CD4-positive, alpha-beta T cell treated with Interferon alpha-2 for 1 hour (primary cell): ENCODE measurements at regions not wholly inside any gene's neighbourhood (a gene's known extent, or its start where the extent isn't known, plus 50 kb on each side); places are given as distances from the start of the nearest gene placed in this dataset.

Experiments used
- DNase-seq, 2 donors: peaks; one replicate each; pipeline ENCODE4 v3.0.0-alpha.2; 2020 to 2022

GRCh38 chr14:34348592-34348991 is 113.4 kb downstream of the SPTSSA start:
- no peak for DNase-seq

- no peak for DNase-seq
These were observed 114.4 kb downstream of the SPTSSA start for GRCh38 chr14:34347683-34348082.

GRCh38 chr14:34345718-34346465 is 116.1 kb downstream of the SPTSSA start:
- no peak for DNase-seq

- DNase-seq: no peak
These were observed 117.7 kb downstream of the SPTSSA start for GRCh38 chr14:34344318-34344717.

- no peak for DNase-seq
These were observed 121.9 kb downstream of the SPTSSA start for GRCh38 chr14:34340025-34340625.

GRCh38 chr14:34338056-34338455 is 124.0 kb downstream of the SPTSSA start:
- DNase-seq: no peak

GRCh38 chr14:34336501-34336900 is 125.5 kb downstream of the SPTSSA start:
- no peak for DNase-seq

GRCh38 chr14:34335968-34336367 is 126.1 kb downstream of the SPTSSA start:
- no peak for DNase-seq

GRCh38 chr14:34334329-34334728 is 127.7 kb downstream of the SPTSSA start:
- DNase-seq: no peak

GRCh38 chr14:34331728-34332623 is 130.1 kb downstream of the SPTSSA start:
- DNase-seq: peak; percentile 31 to 59

- no peak for DNase-seq
These were observed 131.2 kb downstream of the SPTSSA start for GRCh38 chr14:34330846-34331245.

GRCh38 chr14:34329301-34329700 is 132.7 kb downstream of the SPTSSA start:
- no peak for DNase-seq

- no peak for DNase-seq
These were observed 133.9 kb downstream of the SPTSSA start for GRCh38 chr14:34328178-34328577.

GRCh38 chr14:34325493-34325892 is 136.5 kb downstream of the SPTSSA start:
- no peak for DNase-seq

- DNase-seq: peak in 1 of 2 donors; percentile 42
These were observed 137.7 kb downstream of the SPTSSA start for GRCh38 chr14:34324363-34324795.

GRCh38 chr14:34322940-34323418 is 139.1 kb downstream of the SPTSSA start:
- DNase-seq: peak; percentile 55 to 70

- no peak for DNase-seq
These were observed 142.9 kb downstream of the SPTSSA start for GRCh38 chr14:34319140-34319539.

- DNase-seq: no peak
These were observed 144.0 kb downstream of the SPTSSA start for GRCh38 chr14:34318014-34318413.

- DNase-seq: no peak
These were observed 151.3 kb downstream of the SPTSSA start for GRCh38 chr14:34310724-34311123.

GRCh38 chr14:34303811-34304210 is 158.2 kb downstream of the SPTSSA start:
- DNase-seq: no peak

- no peak for DNase-seq
These were observed 159.4 kb downstream of the SPTSSA start for GRCh38 chr14:34302654-34303053.

GRCh38 chr14:34300882-34301734 is 160.9 kb downstream of the SPTSSA start:
- DNase-seq: peak in 1 of 2 donors; percentile 37
